GM19025 (cell line): ENCODE measurements at regions not wholly inside any gene's neighbourhood (a gene's known extent, or its start where the extent isn't known, plus 50 kb on each side); places are given as distances from the start of the nearest gene placed in this dataset.

Experiments used
- ATAC-seq: cut with Tn5 transposase; IDR thresholded peaks from one replicate; pipeline ENCODE4 v1.9.1; 2021; ENCODE audit warnings: mild to moderate bottlenecking, low read depth, moderate library complexity; ENCODE audit not compliant: unreplicated experiment

DNA sequence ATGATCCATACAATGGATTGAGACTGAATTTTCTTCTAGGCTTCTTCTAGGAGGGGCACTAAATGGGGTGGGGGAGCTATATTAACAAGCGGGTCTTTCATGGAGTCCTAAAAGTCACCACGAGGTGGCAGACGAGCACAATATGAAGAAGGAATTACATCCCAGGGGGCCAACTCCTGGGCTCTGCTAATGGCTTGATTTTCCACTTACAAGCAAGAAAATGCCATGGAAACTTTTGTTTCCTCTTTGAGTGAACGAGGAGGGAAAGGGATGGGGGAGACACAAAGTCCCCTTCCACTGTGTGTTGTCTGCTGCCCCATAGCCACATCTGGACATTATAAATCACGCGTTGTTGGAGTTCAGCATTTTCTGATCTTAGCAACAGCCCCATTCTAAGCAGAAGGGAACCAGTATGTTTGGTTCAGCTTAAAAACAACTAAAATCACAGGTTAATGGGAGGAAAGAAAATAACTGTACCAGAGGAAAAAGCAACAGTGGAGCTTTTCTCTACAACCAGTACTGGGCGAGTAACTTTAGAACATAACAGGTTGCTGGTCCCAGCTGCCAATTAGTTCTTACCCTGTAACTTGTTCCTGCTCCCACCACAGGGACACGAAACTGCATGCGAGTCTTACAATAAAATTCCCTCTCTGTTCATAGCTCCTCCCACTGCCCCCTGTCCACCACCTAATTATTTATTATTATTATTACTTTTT lies 285.0 kb upstream of the PARD3B start:
- no peak for ATAC-seq

DNA sequence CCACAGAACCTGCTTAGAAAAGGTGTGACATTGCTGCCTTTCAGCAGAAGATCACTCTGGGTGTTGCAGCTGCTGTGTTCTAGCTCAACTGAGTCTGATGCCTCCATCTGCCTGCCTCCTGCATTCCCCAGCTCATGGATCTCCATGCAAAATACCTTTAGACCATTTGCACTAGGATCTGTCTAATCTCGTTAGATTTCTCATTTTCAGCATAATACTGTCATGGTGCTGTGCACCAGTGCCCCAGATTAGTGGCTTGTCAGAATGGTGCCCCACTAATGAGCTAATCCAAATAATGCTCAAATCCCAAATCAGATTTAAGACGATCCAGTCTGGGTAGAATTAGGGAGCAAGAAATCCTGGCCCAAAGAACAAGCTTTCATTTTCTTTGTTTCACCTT lies 284.4 kb upstream of the PARD3B start:
- no peak for ATAC-seq

DNA sequence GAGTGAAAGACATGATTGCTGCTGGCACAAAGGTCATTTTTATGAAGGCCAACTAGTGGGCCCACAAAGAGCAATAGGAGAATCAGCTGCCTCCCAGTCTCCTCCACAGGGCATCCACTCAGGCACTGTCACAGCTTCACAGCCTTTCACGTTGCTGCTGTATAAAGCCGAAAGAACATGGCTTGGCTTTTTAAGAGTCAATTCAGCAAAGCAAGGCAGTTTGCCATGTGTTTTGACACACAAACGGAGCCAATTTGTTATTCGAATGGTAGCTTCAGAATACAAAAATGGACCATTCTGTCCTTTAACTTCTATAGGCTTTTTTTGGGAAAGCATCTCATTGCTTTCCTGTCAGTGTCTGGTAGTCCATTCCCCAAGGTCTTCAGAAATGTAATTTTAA lies 283.4 kb upstream of the PARD3B start:
- ATAC-seq = no peak

- no peak for ATAC-seq
Measured at GRCh38 chr2:204264085-204264553, 281.2 kb upstream of the PARD3B start.

DNA sequence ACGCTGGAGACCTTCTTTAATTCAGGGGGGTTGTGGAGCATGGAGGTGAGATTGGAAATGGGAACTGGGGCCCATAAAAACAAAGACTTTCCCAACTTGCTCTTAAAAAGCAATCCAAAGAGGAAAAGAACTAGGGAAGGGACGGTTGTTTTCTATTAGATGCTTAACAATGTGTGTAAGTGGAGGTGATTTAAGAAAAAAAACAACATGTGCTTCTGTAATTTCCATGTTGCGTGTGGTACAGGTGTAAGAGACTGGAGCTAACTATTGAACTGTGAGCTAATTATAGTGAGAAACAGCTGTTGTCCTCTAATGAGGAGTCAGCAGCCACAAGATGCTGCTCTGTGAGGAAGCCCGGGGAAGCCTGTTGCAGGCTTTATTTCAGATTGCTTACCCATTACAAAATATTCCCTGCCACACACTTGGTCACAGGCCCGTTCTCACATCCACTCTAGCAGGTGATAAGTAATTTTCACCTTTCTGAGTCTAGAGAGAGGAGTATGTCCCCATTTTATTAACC lies 280.6 kb upstream of the PARD3B start:
- no peak for ATAC-seq

- ATAC-seq = no peak
Measured at GRCh38 chr2:204265681-204266181, 279.5 kb upstream of the PARD3B start.

DNA sequence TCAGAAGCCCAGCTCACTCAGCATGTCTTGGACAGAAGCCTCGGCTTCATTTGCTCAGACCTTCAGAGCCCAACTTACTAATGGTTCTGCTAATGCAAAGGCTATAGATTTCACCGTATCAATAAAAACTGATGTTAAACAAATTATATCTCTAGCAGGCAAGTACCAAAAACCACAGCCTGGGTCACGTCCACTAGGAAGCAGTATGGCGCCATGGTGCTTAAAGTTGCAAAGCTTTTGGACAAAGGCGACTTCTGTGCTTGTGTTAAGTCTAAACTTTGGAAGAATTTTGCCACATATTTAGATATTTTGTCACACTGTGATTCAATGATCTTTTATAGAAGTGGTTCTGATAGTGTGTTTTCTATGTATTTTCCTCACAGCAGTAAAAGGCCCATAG lies 276.8 kb upstream of the PARD3B start:
- no peak for ATAC-seq

- ATAC-seq = no peak
Measured at GRCh38 chr2:204268971-204269370, 276.3 kb upstream of the PARD3B start.

GRCh38 chr2:204272089-204272488 lies 273.2 kb upstream of the PARD3B start:
- no peak for ATAC-seq

- no peak for ATAC-seq
Measured at GRCh38 chr2:204272610-204273287, 272.5 kb upstream of the PARD3B start.

GRCh38 chr2:204274429-204274828 lies 270.8 kb upstream of the PARD3B start:
- no peak for ATAC-seq

GRCh38 chr2:204274991-204275390 lies 270.3 kb upstream of the PARD3B start:
- ATAC-seq = no peak

DNA sequence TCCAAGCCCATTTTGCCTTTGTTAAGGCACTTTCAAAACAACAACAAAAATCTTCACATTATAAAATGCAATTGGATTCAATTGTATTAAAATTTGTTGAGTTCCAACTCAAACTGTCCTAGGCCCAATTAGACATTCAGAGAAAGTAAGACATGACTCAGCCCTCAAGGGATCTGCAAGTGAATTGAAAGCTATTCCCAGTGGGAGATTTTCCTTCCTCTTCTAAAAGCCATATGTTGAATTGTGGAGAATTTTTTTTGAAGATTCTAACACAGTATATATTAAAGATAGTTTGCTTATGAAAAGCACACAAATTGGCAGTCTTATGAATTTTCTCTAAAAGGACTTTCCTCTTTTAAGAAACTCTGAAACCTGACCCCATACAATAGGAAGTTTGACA lies 268.0 kb upstream of the PARD3B start:
- no peak for ATAC-seq

- ATAC-seq = no peak
Measured at GRCh38 chr2:204278454-204278853, 266.8 kb upstream of the PARD3B start.

GRCh38 chr2:204279819-204280218 lies 265.5 kb upstream of the PARD3B start:
- no peak for ATAC-seq

- no peak for ATAC-seq
Measured at GRCh38 chr2:204280262-204280668, 265.0 kb upstream of the PARD3B start.

DNA sequence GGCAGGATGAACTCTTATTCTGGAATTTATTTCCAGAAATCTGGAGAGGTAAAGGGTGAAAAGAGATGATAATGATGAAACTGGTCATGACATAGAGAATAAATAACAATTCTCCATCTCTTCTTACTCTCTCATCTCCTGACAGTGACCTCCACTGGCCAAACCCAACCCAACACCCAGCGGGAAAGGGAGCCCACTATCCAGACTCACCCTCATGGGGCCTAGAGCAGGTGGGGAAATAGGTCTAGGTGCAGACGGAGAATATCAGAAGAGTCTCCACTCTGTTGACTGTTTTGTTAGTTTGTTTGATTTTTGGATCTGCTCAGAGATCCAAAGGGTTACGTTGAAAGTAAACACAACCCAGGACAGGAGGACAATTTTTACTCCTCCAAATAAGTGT lies 263.2 kb upstream of the PARD3B start:
- no peak for ATAC-seq

GRCh38 chr2:204282525-204282924 lies 262.8 kb upstream of the PARD3B start:
- peak; percentile 85 for ATAC-seq

DNA sequence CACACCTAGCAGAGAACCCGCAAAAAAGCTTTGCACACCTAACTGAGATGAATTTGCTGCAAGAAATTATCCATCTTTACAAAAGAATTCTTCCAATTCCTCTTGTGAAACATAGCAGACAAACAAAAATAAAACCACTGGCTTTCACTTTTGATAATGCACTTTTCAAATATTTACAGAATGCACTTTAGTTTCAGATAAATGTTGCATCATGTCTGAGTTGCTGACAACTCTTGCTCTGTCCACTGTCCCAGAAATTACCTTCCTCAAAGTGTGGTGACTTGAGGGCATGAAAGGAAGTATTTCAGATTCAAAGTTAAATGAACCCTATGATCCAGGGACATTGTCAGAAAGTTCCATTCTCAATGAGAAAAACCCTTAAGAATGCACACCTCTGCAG lies 256.2 kb upstream of the PARD3B start:
- ATAC-seq = no peak

DNA sequence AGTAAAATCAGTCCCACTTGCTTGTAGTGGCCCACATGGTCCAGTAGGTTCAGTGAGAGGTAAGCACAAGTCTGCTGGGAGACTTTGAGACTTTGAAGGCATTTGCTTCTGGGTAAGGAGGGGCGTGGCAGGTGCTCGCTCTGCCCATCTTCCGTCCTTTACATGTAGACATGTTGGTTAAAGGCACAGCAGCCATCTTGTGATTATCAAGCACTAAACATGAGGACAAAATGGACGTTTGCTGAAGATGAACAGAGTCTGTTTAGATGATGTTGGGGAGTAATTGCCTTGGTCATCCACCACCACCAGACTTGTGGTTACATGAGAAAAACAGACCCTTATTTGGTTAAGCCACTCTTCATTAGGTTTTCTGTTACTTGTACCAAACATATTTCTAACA lies 252.8 kb upstream of the PARD3B start:
- no peak for ATAC-seq

GRCh38 chr2:204293884-204294747 lies 251.2 kb upstream of the PARD3B start:
- no peak for ATAC-seq
